H9 (cell line): ENCODE measurements at regions not wholly inside any gene's neighbourhood (a gene's known extent, or its start where the extent isn't known, plus 50 kb on each side); places are given as distances from the start of the nearest gene placed in this dataset.

Experiments
- DNase-seq: peaks from one replicate; pipeline ENCODE4 v3.0.0-alpha.2; 2017
- H2AFZ ChIP-seq: one replicate; pipeline ENCODE4 v1.6.1; 2013; ENCODE audit warnings: mild to moderate bottlenecking, low read length, control low read depth, moderate library complexity
- H2AK5ac ChIP-seq: 2 replicates; pipeline ENCODE4 v1.6.1; 2013; ENCODE audit warnings: low read length, control low read depth, mixed read lengths; ENCODE audit not compliant: insufficient read length
- H2BK120ac ChIP-seq: one replicate; pipeline ENCODE4 v1.6.1; 2013; ENCODE audit warnings: low read depth, mild to moderate bottlenecking, low read length, control low read depth, inconsistent platforms; ENCODE audit not compliant: poor library complexity, severe bottlenecking
- H2BK12ac ChIP-seq: 2 replicates; pipeline ENCODE4 v1.6.1; 2013; ENCODE audit warnings: low read length, control low read depth, mixed read lengths, low read depth; ENCODE audit not compliant: insufficient read length
- H2BK15ac ChIP-seq: 2 replicates; pipeline ENCODE4 v1.6.1; 2013; ENCODE audit warnings: low read depth, low read length, control low read depth
- H2BK20ac ChIP-seq: one replicate; pipeline ENCODE4 v1.6.1; 2013; ENCODE audit warnings: low read depth, mild to moderate bottlenecking, low read length, control low read depth, inconsistent platforms; ENCODE audit not compliant: poor library complexity, severe bottlenecking
- H2BK5ac ChIP-seq: 2 replicates; pipeline ENCODE4 v1.6.1; 2013; ENCODE audit warnings: low read length, control low read depth, mixed read lengths; ENCODE audit not compliant: insufficient read length
- H3K14ac ChIP-seq: 2 replicates; pipeline ENCODE4 v1.6.1; 2013; ENCODE audit warnings: low read length, control low read depth; ENCODE audit not compliant: insufficient read depth
- H3K18ac ChIP-seq: 2 replicates; pipeline ENCODE4 v1.6.1; 2013; ENCODE audit warnings: low read depth, mild to moderate bottlenecking, mixed read lengths, low read length, control low read depth; ENCODE audit not compliant: insufficient read length
- H3K23ac ChIP-seq: 2 replicates; pipeline ENCODE4 v1.6.1; 2013; ENCODE audit warnings: low read length, control low read depth, mixed read lengths, low read depth; ENCODE audit not compliant: insufficient read length
- H3K23me2 ChIP-seq: 2 replicates; pipeline ENCODE4 v1.6.1; 2013; ENCODE audit warnings: low read depth, mild to moderate bottlenecking, mixed read lengths, low read length, control low read depth; ENCODE audit not compliant: insufficient read length, poor library complexity, severe bottlenecking
- H3K27ac ChIP-seq: 2 replicates; pipeline ENCODE4 v1.5.1; 2013; ENCODE audit warnings: low read length, control low read depth, mixed read lengths, low read depth; ENCODE audit not compliant: insufficient read length
- H3K27me3 ChIP-seq: 2 replicates; pipeline ENCODE4 v1.6.1; 2013; ENCODE audit warnings: low read length, control low read depth, inconsistent platforms; ENCODE audit not compliant: insufficient read depth
- H3K4ac ChIP-seq: 2 replicates; pipeline ENCODE4 v1.6.1; 2013; ENCODE audit warnings: low read depth, mild to moderate bottlenecking, control low read depth, inconsistent platforms, low read length, moderate library complexity
- H3K4me1 ChIP-seq: 2 replicates; pipeline ENCODE4 v1.6.1; 2013; ENCODE audit warnings: low read length, control low read depth, inconsistent platforms; ENCODE audit not compliant: insufficient read depth
- H3K4me2 ChIP-seq: 2 replicates; pipeline ENCODE4 v1.6.1; 2013; ENCODE audit warnings: low read length, control low read depth, mixed read lengths; ENCODE audit not compliant: insufficient read length, insufficient read depth
- H3K56ac ChIP-seq: 2 replicates; pipeline ENCODE4 v1.6.1; 2013; ENCODE audit warnings: low read depth, mild to moderate bottlenecking, mixed read lengths, low read length, control low read depth; ENCODE audit not compliant: insufficient read length
- H3K79me1 ChIP-seq: 2 replicates; pipeline ENCODE4 v1.6.1; 2013; ENCODE audit warnings: low read depth, mild to moderate bottlenecking, moderate library complexity, low read length, control low read depth, inconsistent platforms; ENCODE audit not compliant: insufficient read depth, poor library complexity, severe bottlenecking
- H3K79me2 ChIP-seq: 2 replicates; pipeline ENCODE4 v1.6.1; 2013; ENCODE audit warnings: low read length, control low read depth, inconsistent platforms; ENCODE audit not compliant: insufficient read depth
- H3K9ac ChIP-seq: 2 replicates; pipeline ENCODE4 v1.6.1; 2013; ENCODE audit warnings: low read length, control low read depth, mixed read lengths; ENCODE audit not compliant: insufficient read length; ENCODE audit errors: extremely low read depth
- H3K9me3 ChIP-seq: one replicate; pipeline ENCODE4 v1.6.1; 2013; ENCODE audit warnings: low read depth, low read length, inconsistent platforms; ENCODE audit not compliant: control insufficient read depth
- H3T11ph ChIP-seq: one replicate; pipeline ENCODE4 v1.6.1; 2013; ENCODE audit warnings: mild to moderate bottlenecking, low read length, control low read depth, inconsistent platforms
- H4K20me1 ChIP-seq: one replicate; pipeline ENCODE4 v1.6.1; 2013; ENCODE audit not compliant: control insufficient read depth, insufficient read length, insufficient read depth
- H4K5ac ChIP-seq: 2 replicates; pipeline ENCODE4 v1.6.1; 2013; ENCODE audit warnings: low read depth, mild to moderate bottlenecking, mixed read lengths, low read length, control low read depth; ENCODE audit not compliant: insufficient read length
- H4K8ac ChIP-seq: replicated peaks from 2 replicates; pipeline ENCODE4 v1.6.1; 2013; ENCODE audit warnings: low read length, control low read depth, mixed read lengths, low read depth; ENCODE audit not compliant: insufficient read length
- H4K91ac ChIP-seq: 2 replicates; pipeline ENCODE4 v1.6.1; 2013; ENCODE audit warnings: low read depth, mild to moderate bottlenecking, moderate library complexity, mixed read lengths, low read length, control low read depth; ENCODE audit not compliant: insufficient read length
- H3K27ac Mint-ChIP-seq, 3 experiments: 2 replicates in 2 of 3; 3 replicates in 1 of 3; pipeline ENCODE4 v1.8.0; 2020 to 2021; ENCODE audit warnings: mixed read lengths in 3 of 3, mild to moderate bottlenecking in 1 of 3, moderate library complexity in 1 of 3
- H3K27me3 Mint-ChIP-seq: 2 replicates; pipeline ENCODE4 v1.8.0; 2021; ENCODE audit warnings: low read depth, mild to moderate bottlenecking, moderate library complexity, mixed read lengths
- H3K36me3 Mint-ChIP-seq, 3 experiments: 2 replicates in 2 of 3; 3 replicates in 1 of 3; pipeline ENCODE4 v1.8.0; 2020 to 2021; ENCODE audit warnings: low read depth in 3 of 3, mixed read lengths in 3 of 3; ENCODE audit not compliant: insufficient read depth in 1 of 3
- H3K4me1 Mint-ChIP-seq, 2 experiments: 2 replicates each; pipeline ENCODE4 v1.8.0; 2020; ENCODE audit warnings: mixed read lengths in 2 of 2
- H3K4me3 Mint-ChIP-seq, 2 experiments: 2 replicates in 1 of 2; 3 replicates in 1 of 2; pipeline ENCODE4 v1.8.0; 2020 to 2021; ENCODE audit warnings: mild to moderate bottlenecking in 2 of 2, mixed read lengths in 2 of 2, moderate library complexity in 1 of 2
- H3K9me3 Mint-ChIP-seq, 2 experiments: 2 replicates in 1 of 2; 3 replicates in 1 of 2; pipeline ENCODE4 v1.8.0; 2020; ENCODE audit warnings: mild to moderate bottlenecking in 2 of 2, mixed read lengths in 2 of 2, moderate library complexity in 1 of 2
- WGBS: extraction: QIAGEN DNeasy Blood & Tissue Kit; methylation state at CpG from one replicate; pipeline ENCODE4 v1.1.7; 2013; ENCODE audit warnings: missing lambda C conversion rate, low lambda C conversion rate, mixed read lengths; ENCODE audit not compliant: insufficient read length; ENCODE audit errors: extremely low coverage; 5-methylcytosine and 5-hydroxymethylcytosine counted together
- TF ChIP-seq, protein P1 (sequence below): fragments of 200-600 bp; sonication (generic); conservative IDR thresholded peaks from 3 replicates; pipeline ENCODE4 v1.8.0; 2021; ENCODE audit warnings: antibody characterized with exemption, mild to moderate bottlenecking

- no peaks in the 10 kb centered on the region for H3K79me1 ChIP-seq
- no peaks in the 10 kb centered on the region for H4K20me1 ChIP-seq
- H4K5ac ChIP-seq, result no peak overlapping the region
- no peaks in the 10 kb centered on the region for H3K79me2 ChIP-seq
- no peaks in the 10 kb centered on the region for H3K27me3 ChIP-seq
- no peak overlapping the region for H4K91ac ChIP-seq
- H3K4me1 ChIP-seq, result no peaks in the 10 kb centered on the region
- no peak overlapping the region for H3K27ac ChIP-seq
- H2AK5ac ChIP-seq, result no peak overlapping the region
- no peak overlapping the region for H3K18ac ChIP-seq
- H2BK12ac ChIP-seq, result no peak overlapping the region
- no CpG with 5 or more reads among the region's 2 CpGs for WGBS
- H3K4me2 ChIP-seq, result no peak overlapping the region
- H2BK15ac ChIP-seq, result no peak overlapping the region
- no peak overlapping the region for H3K4ac ChIP-seq
- H3K4me3 Mint-ChIP-seq, result no peak overlapping the region
- no peak overlapping the region for H4K8ac ChIP-seq
- H2AFZ ChIP-seq, result no peak overlapping the region
- H3K56ac ChIP-seq, result no peak overlapping the region
- no peaks in the 10 kb centered on the region for H3K27me3 Mint-ChIP-seq
- H3K27ac Mint-ChIP-seq, result 0 out of 7 replicates have a peak overlapping the region, but pooled peaks of 2 of the 3 experiments have one; percentile 17 to 46
- no peak overlapping the region for H2BK20ac ChIP-seq
- H2BK5ac ChIP-seq, result no peak overlapping the region
- no peaks in the 10 kb centered on the region; a peak in 1 of 5 replicates for H3K9me3 Mint-ChIP-seq
- TF ChIP-seq, protein P1, sequence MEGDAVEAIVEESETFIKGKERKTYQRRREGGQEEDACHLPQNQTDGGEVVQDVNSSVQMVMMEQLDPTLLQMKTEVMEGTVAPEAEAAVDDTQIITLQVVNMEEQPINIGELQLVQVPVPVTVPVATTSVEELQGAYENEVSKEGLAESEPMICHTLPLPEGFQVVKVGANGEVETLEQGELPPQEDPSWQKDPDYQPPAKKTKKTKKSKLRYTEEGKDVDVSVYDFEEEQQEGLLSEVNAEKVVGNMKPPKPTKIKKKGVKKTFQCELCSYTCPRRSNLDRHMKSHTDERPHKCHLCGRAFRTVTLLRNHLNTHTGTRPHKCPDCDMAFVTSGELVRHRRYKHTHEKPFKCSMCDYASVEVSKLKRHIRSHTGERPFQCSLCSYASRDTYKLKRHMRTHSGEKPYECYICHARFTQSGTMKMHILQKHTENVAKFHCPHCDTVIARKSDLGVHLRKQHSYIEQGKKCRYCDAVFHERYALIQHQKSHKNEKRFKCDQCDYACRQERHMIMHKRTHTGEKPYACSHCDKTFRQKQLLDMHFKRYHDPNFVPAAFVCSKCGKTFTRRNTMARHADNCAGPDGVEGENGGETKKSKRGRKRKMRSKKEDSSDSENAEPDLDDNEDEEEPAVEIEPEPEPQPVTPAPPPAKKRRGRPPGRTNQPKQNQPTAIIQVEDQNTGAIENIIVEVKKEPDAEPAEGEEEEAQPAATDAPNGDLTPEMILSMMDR, result no peak
- H3K23me2 ChIP-seq, result no peaks in the 10 kb centered on the region
- H2BK120ac ChIP-seq, result no peak overlapping the region
- no peak overlapping the region for H3K9ac ChIP-seq
- no peak overlapping the region for H3K23ac ChIP-seq
- H3K36me3 Mint-ChIP-seq, result peaks cover 0 to 4% (median 2%) of the 10 kb centered on the region in 3 experiments; a peak in 2 of 7 replicates
- H3T11ph ChIP-seq, result no peak overlapping the region
- DNase-seq, result no peak
- no peak overlapping the region for H3K14ac ChIP-seq
- no peaks in the 10 kb centered on the region for H3K9me3 ChIP-seq
- peaks cover 17 to 23% of the 10 kb centered on the region in 2 experiments for H3K4me1 Mint-ChIP-seq
These were observed 1576.9 kb upstream of the SPRY2 start for GRCh38 chr13:81917810-81918209.
